Neuronal stem cell (in vitro differentiated cells): ENCODE measurements at regions not wholly inside any gene's neighbourhood (a gene's known extent, or its start where the extent isn't known, plus 50 kb on each side); places are given as distances from the start of the nearest gene placed in this dataset.
A peak's percentile ranks its signal among the peaks of the same experiment; 100 is the strongest.

Experiments
- DNase-seq: peaks from one replicate; pipeline ENCODE4 v3.0.0-alpha.2; 2013; ENCODE audit warnings: low spot score
- H2AFZ ChIP-seq: one replicate; pipeline ENCODE4 v1.6.1; 2013; ENCODE audit warnings: mild to moderate bottlenecking, low read length, inconsistent platforms
- H2AK5ac ChIP-seq: 2 replicates; pipeline ENCODE4 v1.6.1; 2013; ENCODE audit warnings: low read depth, mild to moderate bottlenecking, inconsistent platforms, low read length, moderate library complexity, mixed read lengths
- H2BK120ac ChIP-seq: 2 replicates; pipeline ENCODE4 v1.6.1; 2013; ENCODE audit warnings: low read depth, mild to moderate bottlenecking, inconsistent platforms, low read length, moderate library complexity, mixed read lengths
- H2BK12ac ChIP-seq: one replicate; pipeline ENCODE4 v1.6.1; 2013; ENCODE audit warnings: low read length, inconsistent platforms
- H2BK15ac ChIP-seq: 2 replicates; pipeline ENCODE4 v1.6.1; 2013; ENCODE audit warnings: mild to moderate bottlenecking, low read length, inconsistent platforms, mixed read lengths
- H2BK5ac ChIP-seq: one replicate; pipeline ENCODE4 v1.6.1; 2013; ENCODE audit warnings: inconsistent platforms, mild to moderate bottlenecking, low read length, moderate library complexity
- H3K14ac ChIP-seq: one replicate; pipeline ENCODE4 v1.6.1; 2013; ENCODE audit warnings: low read length, inconsistent platforms
- H3K18ac ChIP-seq: 2 replicates; pipeline ENCODE4 v1.6.1; 2013; ENCODE audit warnings: low read length, inconsistent platforms
- H3K23ac ChIP-seq: 2 replicates; pipeline ENCODE4 v1.6.1; 2013; ENCODE audit warnings: low read depth, mild to moderate bottlenecking, mixed read lengths, low read length, inconsistent platforms; ENCODE audit not compliant: poor library complexity
- H3K27ac ChIP-seq: replicated peaks from 3 replicates; pipeline ENCODE4 v1.5.1; 2013; ENCODE audit warnings: low read length, inconsistent platforms
- H3K27me3 ChIP-seq, 3 experiments: 2 replicates each; pipeline ENCODE4 v1.6.1; 2013; ENCODE audit warnings: low read length in 3 of 3, mild to moderate bottlenecking in 2 of 3, inconsistent platforms in 1 of 3, low read depth in 1 of 3, mixed read lengths in 1 of 3, moderate library complexity in 1 of 3; ENCODE audit not compliant: control insufficient read depth in 3 of 3, insufficient read depth in 3 of 3
- H3K36me3 ChIP-seq, 2 donors: replicated peaks in 1 of 2; 2 replicates each; pipeline ENCODE4 v1.6.1; 2013; ENCODE audit warnings: low read length in 2 of 2; ENCODE audit not compliant: control insufficient read depth in 2 of 2, insufficient read depth in 2 of 2
- H3K4ac ChIP-seq: 2 replicates; pipeline ENCODE4 v1.6.1; 2013; ENCODE audit warnings: inconsistent platforms, mild to moderate bottlenecking, low read length, moderate library complexity
- H3K4me1 ChIP-seq, 2 donors: 1 replicate in 1 of 2; 2 replicates in 1 of 2; pipeline ENCODE4 v1.6.1; 2013; ENCODE audit warnings: low read length in 2 of 2, low read depth in 1 of 2; ENCODE audit not compliant: control insufficient read depth in 2 of 2, insufficient read depth in 1 of 2
- H3K4me2 ChIP-seq: one replicate; pipeline ENCODE4 v1.6.1; 2013; ENCODE audit warnings: mild to moderate bottlenecking, low read length, inconsistent platforms; ENCODE audit not compliant: insufficient read depth, poor library complexity, severe bottlenecking
- H3K4me3 ChIP-seq, 2 donors: 2 replicates each; pipeline ENCODE4 v1.5.1; 2013; ENCODE audit warnings: low read length in 2 of 2, mild to moderate bottlenecking in 2 of 2, inconsistent platforms in 1 of 2, moderate library complexity in 1 of 2
- H3K79me1 ChIP-seq: one replicate; pipeline ENCODE4 v1.6.1; 2013; ENCODE audit warnings: low read depth, mild to moderate bottlenecking, inconsistent platforms, low read length, moderate library complexity
- H3K9ac ChIP-seq: one replicate; pipeline ENCODE4 v1.6.1; 2013; ENCODE audit warnings: mild to moderate bottlenecking, low read depth, low read length, inconsistent platforms; ENCODE audit not compliant: poor library complexity
- H3K9me3 ChIP-seq, 2 donors: replicated peaks in 1 of 2; 2 replicates each; pipeline versions ENCODE3 to v1.6.1; 2013; ENCODE audit warnings: low read length in 2 of 2, mild to moderate bottlenecking in 2 of 2, inconsistent platforms in 1 of 2, low read depth in 1 of 2, mixed read lengths in 1 of 2, moderate library complexity in 1 of 2; ENCODE audit not compliant: control insufficient read depth in 2 of 2, insufficient read depth in 1 of 2
- H4K8ac ChIP-seq: one replicate; pipeline ENCODE4 v1.6.1; 2013; ENCODE audit warnings: low read depth, mild to moderate bottlenecking, inconsistent platforms, low read length, moderate library complexity
- H4K91ac ChIP-seq: one replicate; pipeline ENCODE4 v1.6.1; 2013; ENCODE audit warnings: low read length, low read depth, mild to moderate bottlenecking, inconsistent platforms; ENCODE audit not compliant: poor library complexity
- WGBS, 2 donors: extraction: QIAGEN DNeasy Blood & Tissue Kit; methylation state at CpG; one replicate each; pipeline ENCODE4 v1.1.7; 2013; ENCODE audit warnings: missing lambda C conversion rate in 2 of 2, mixed read lengths in 1 of 2; ENCODE audit not compliant: insufficient read length in 2 of 2, insufficient replicate concordance in 1 of 2; ENCODE audit errors: extremely low coverage in 2 of 2; 5-methylcytosine and 5-hydroxymethylcytosine counted together

- H2BK5ac ChIP-seq, result no peak overlapping the region
- no peaks in the 10 kb centered on the region for H3K79me1 ChIP-seq
- H3K9ac ChIP-seq, result no peak overlapping the region
- no peak overlapping the region for H3K4me2 ChIP-seq
- peak overlapping the region; percentile 61 for H2AFZ ChIP-seq
- H3K36me3 ChIP-seq, result no peaks in the 10 kb centered on the region
- no peak overlapping the region for H3K27ac ChIP-seq
- H2BK15ac ChIP-seq, result no peak overlapping the region
- no peaks in the 10 kb centered on the region for H3K27me3 ChIP-seq
- H2BK12ac ChIP-seq, result no peak overlapping the region
- H3K14ac ChIP-seq, result no peak overlapping the region
- WGBS, 2 donors, result no CpG with 5 or more reads among the region's 5 CpGs
- H3K4me1 ChIP-seq, result peaks cover 0 to 2% of the 10 kb centered on the region in 2 donors
- DNase-seq, result no peak
- H2BK120ac ChIP-seq, result no peak overlapping the region
- H3K4ac ChIP-seq, result no peak overlapping the region
- no peak overlapping the region for H4K91ac ChIP-seq
- no peak overlapping the region for H4K8ac ChIP-seq
- no peak overlapping the region for H3K23ac ChIP-seq
- no peak overlapping the region for H3K4me3 ChIP-seq
- H2AK5ac ChIP-seq, result no peak overlapping the region
- H3K9me3 ChIP-seq, result no peaks in the 10 kb centered on the region
- no peak overlapping the region for H3K18ac ChIP-seq
These were observed 2317.3 kb downstream of the PCDH7 start for GRCh38 chr4:33037464-33037863.

- H3K4ac ChIP-seq, result no peak overlapping the region
- H3K36me3 ChIP-seq, result no peaks in the 10 kb centered on the region
- no peak overlapping the region for H2AFZ ChIP-seq
- no peaks in the 10 kb centered on the region for H3K79me1 ChIP-seq
- no CpG with 5 or more reads among the region's 1 CpG for WGBS, 2 donors
- no peak overlapping the region for H3K23ac ChIP-seq
- H2BK5ac ChIP-seq, result no peak overlapping the region
- no peak overlapping the region for H2AK5ac ChIP-seq
- H3K27me3 ChIP-seq, result no peaks in the 10 kb centered on the region
- H3K9me3 ChIP-seq, result no peaks in the 10 kb centered on the region
- no peak for DNase-seq
- H3K4me2 ChIP-seq, result no peak overlapping the region
- no peak overlapping the region for H2BK15ac ChIP-seq
- no peak overlapping the region for H3K27ac ChIP-seq
- H4K91ac ChIP-seq, result no peak overlapping the region
- H3K14ac ChIP-seq, result no peak overlapping the region
- no peak overlapping the region for H3K18ac ChIP-seq
- H2BK12ac ChIP-seq, result no peak overlapping the region
- no peak overlapping the region for H3K9ac ChIP-seq
- no peak overlapping the region for H4K8ac ChIP-seq
- no peaks in the 10 kb centered on the region for H3K4me1 ChIP-seq
- no peak overlapping the region for H2BK120ac ChIP-seq
- H3K4me3 ChIP-seq, result no peak overlapping the region
These were observed 2325.2 kb downstream of the PCDH7 start for GRCh38 chr4:33045334-33045733.

- no peak overlapping the region for H3K4me3 ChIP-seq
- no peak overlapping the region for H3K27ac ChIP-seq
- H3K4me2 ChIP-seq, result no peak overlapping the region
- no peak overlapping the region for H2BK12ac ChIP-seq
- no peak overlapping the region for H2AK5ac ChIP-seq
- H3K27me3 ChIP-seq, result no peaks in the 10 kb centered on the region
- no peaks in the 10 kb centered on the region for H3K4me1 ChIP-seq
- no peak overlapping the region for H2BK120ac ChIP-seq
- no peaks in the 10 kb centered on the region for H3K36me3 ChIP-seq
- H3K9me3 ChIP-seq, result no peaks in the 10 kb centered on the region
- H3K79me1 ChIP-seq, result no peaks in the 10 kb centered on the region
- no peak overlapping the region for H3K4ac ChIP-seq
- whole genome bisulfite sequencing, 2 donors, result no CpG with 5 or more reads among the region's 5 CpGs
- DNase-seq, result no peak
- H4K91ac ChIP-seq, result no peak overlapping the region
- H3K14ac ChIP-seq, result no peak overlapping the region
- H3K9ac ChIP-seq, result no peak overlapping the region
- H2AFZ ChIP-seq, result no peak overlapping the region
- no peak overlapping the region for H3K23ac ChIP-seq
- no peak overlapping the region for H3K18ac ChIP-seq
- H4K8ac ChIP-seq, result no peak overlapping the region
- H2BK5ac ChIP-seq, result no peak overlapping the region
- H2BK15ac ChIP-seq, result no peak overlapping the region
These were observed 2332.1 kb downstream of the PCDH7 start for GRCh38 chr4:33052241-33052640.

GRCh38 chr4:33054161-33054560, 2334.0 kb downstream of the PCDH7 start:
- no peak overlapping the region for H4K8ac ChIP-seq
- H3K36me3 ChIP-seq, result no peaks in the 10 kb centered on the region
- H4K91ac ChIP-seq, result no peak overlapping the region
- H3K9me3 ChIP-seq, result no peaks in the 10 kb centered on the region
- no peak overlapping the region for H2BK120ac ChIP-seq
- no peak overlapping the region for H3K4ac ChIP-seq
- H2BK12ac ChIP-seq, result no peak overlapping the region
- H2BK15ac ChIP-seq, result no peak overlapping the region
- H3K14ac ChIP-seq, result no peak overlapping the region
- H3K27ac ChIP-seq, result no peak overlapping the region
- no peak overlapping the region for H3K18ac ChIP-seq
- no peak overlapping the region for H2AFZ ChIP-seq
- DNase-seq, result no peak
- no peak overlapping the region for H3K4me3 ChIP-seq
- no peak overlapping the region for H2AK5ac ChIP-seq
- H3K9ac ChIP-seq, result no peak overlapping the region
- H2BK5ac ChIP-seq, result no peak overlapping the region
- no peaks in the 10 kb centered on the region for H3K4me1 ChIP-seq
- no peak overlapping the region for H3K4me2 ChIP-seq
- no peaks in the 10 kb centered on the region for H3K79me1 ChIP-seq
- no peak overlapping the region for H3K23ac ChIP-seq
- H3K27me3 ChIP-seq, result no peaks in the 10 kb centered on the region
